Activated effector memory CD4-positive, alpha-beta T cell treated with anti-CD3 and anti-CD28 coated beads, Interleukin-2, amount 50 U/mL, for 16 hours (primary cell): ENCODE measurements at regions not wholly inside any gene's neighbourhood (a gene's known extent, or its start where the extent isn't known, plus 50 kb on each side); places are given as distances from the start of the nearest gene placed in this dataset.
"Not testable (repeated sequence)": the region's sequence is repeated elsewhere in the genome, so short reads cannot be mapped to it uniquely, and the experiment has no call there.

Experiments
- DNase-seq: peaks from one replicate; pipeline ENCODE4 v3.0.0-alpha.2; 2020

DNA sequence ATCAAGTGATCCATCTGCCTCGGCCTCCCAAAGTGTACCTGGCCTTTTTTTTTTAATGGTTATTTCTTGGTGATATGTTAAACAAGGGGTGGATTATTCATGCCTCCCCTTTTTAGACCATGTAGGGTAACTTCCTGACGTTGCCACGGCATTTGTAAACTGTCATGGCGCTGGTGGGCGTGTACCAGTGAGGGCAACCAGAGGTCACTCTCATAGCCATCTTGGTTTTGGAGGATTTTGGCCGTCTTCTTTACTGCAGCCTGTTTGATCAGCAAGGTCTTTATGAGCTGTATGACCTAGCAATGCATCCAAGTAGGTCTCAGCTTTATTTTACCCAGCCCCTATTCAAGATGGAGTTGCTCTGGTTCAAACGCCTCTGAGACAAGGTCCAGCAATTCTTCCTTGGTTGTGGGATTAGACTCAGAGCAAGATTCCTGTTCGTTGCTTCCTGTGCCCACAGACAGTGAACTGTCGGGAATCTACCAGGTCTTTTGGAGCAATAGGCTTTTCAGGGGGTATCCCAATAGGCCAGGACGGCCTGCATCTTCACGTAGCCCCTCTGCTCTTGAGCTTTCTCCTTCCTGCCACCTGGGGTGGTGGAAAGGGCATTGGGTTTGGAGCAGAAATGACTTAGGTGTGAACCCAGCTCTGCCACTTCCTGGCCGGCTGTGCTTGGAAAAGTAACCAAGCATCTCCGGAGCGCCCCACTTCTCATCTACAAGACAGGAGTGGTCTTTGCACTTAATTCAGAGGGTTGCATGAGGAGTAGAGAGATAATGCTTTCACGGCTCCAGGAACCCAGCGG lies 52.9 kb upstream of the SEC14L1 start:
- no peak for DNase-seq

DNA sequence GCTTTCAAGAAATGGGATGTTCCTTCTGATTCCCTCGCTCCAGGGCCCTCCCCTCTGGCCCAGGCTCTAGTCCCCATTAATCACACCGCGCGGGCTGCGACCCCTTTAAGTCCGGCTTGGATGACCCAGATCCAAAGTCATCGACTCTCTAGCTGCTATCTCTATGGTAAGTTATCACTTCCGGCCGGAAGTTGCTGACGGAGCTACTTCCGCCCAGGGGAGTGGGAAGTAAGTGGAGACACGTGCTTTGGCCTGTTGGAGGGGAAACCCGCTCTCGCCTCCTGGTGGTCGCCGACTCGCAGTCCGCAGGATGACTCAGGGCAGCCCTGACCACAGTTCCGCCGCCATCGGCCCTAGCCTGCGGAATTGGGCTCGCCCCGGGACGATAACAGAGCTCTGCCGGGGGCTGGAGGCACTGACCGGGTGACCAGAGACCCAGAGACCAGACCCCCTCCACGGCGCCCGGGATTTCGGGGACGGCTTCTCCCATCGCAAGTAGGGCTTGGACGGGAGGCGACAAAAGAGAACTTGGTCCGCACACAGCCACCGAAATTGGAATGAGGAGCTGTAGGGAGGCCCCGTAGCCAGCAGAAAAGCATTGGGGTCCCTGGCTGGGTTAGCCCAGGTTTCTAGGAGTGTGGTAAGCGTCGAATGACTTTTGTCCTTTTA lies 52.2 kb upstream of the SEC14L1 start:
- peak; percentile 95 for DNase-seq

DNA sequence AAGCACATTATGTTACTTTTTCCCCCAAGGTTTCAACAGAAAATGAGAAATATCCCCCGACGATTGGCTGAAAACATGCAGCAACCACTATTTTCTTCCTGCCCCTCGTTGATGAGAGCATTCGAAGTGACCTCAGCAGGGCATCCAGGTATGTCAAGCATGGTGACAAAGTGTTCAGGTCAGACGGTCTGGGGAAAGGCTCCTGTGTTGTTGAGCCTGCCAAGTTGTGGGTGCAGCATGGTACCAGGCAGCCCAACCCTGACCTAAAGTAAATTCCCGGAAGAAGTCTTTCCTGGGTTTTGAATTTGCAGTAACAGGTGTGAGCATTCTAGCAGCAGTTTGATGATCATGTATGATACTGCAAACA lies 51.7 kb upstream of the SEC14L1 start:
- no peak for DNase-seq

DNA sequence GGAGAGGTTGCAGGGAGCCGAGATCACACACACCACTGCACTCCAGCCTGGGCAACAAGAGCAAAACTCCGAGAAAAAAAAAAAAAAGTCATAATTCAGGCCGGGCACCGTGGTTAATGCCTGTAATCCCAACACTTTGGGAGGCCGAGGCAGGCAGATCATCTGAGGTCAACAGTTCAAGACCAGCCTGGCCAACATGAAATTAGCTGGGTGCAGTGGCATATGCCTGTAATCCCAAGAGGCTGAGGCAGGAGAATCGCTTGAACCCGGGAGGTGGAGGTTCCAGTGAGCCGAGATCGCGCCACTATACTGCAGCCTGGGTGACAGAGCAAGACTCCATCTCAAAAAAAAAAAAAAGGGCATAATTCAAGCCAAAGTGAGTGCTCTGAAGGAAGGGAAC lies 50.8 kb upstream of the SEC14L1 start:
- DNase-seq = not testable (repeated sequence)

DNA sequence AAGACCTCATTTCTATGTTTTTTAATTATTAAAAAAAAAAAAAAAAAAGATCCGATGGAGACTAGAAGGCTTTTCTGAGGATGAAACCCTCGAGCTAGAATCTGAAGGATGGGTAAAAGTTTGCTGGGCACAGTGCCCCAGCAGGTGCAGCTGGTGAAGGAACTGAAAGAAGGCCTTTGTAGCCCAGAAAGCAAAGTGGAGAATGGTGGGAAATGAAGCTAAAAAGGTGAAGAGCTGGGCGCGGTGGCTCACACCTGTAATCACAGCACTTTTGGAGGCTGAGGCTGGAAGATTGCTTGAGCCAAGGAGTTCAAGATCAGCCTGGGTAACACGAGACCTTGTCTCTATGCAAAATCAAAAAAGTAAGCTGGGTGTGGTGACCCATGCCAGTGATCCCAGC lies 50.3 kb upstream of the SEC14L1 start:
- no peak for DNase-seq
